B cell (primary cell): ENCODE measurements at regions not wholly inside any gene's neighbourhood (a gene's known extent, or its start where the extent isn't known, plus 50 kb on each side); places are given as distances from the start of the nearest gene placed in this dataset.
"Not testable (repeated sequence)": the region's sequence is repeated elsewhere in the genome, so short reads cannot be mapped to it uniquely, and the experiment has no call there.

ENCODE experiments used
- ATAC-seq: fragments of 200-7000 bp; cut with Tn5 transposase; one replicate; pipeline ENCODE4 v1.10.0; 2021; ENCODE audit warnings: low read depth, mild to moderate bottlenecking, moderate number of reproducible peaks, moderate library complexity
- CTCF ChIA-PET: fragments of 350-600 bp; sonication (Branson Sonifier 250); formaldehyde crosslinking; loops from one replicate; lab custom pipeline; 2021; ENCODE audit warnings: antibody characterized with exemption, inconsistent platforms; lab: Charles Lee
- POLR2A ChIA-PET: fragments of 350-600 bp; sonication (Branson Sonifier 250); formaldehyde crosslinking; loops from one replicate; lab custom pipeline; 2021; ENCODE audit warnings: antibody characterized with exemption; lab: Charles Lee
- DNase-seq: peaks from one replicate; pipeline ENCODE4 v3.0.0; 2013
- H2AFZ ChIP-seq: 2 replicates; pipeline ENCODE4 v1.6.1; 2012; ENCODE audit warnings: mild to moderate bottlenecking, low read depth, low read length; ENCODE audit not compliant: insufficient read depth, poor library complexity, severe bottlenecking
- H3K27ac ChIP-seq, 2 donors: 1 replicate in 1 of 2; 2 replicates in 1 of 2; pipeline ENCODE4 v1.5.1; 2012 to 2013; ENCODE audit warnings: low read length in 2 of 2, mild to moderate bottlenecking in 2 of 2, moderate library complexity in 1 of 2
- H3K27me3 ChIP-seq, 4 experiments: fragments of 200-600 bp in 1 of 4; sonication (generic) in 1 of 4; replicated peaks in 1 of 4; 1 replicate in 2 of 4; 2 replicates in 2 of 4; pipeline versions ENCODE4 v1.6.1 to v1.7.0; 2013 to 2016; ENCODE audit warnings: low read length in 3 of 4, mild to moderate bottlenecking in 2 of 4, mixed read lengths in 1 of 4, moderate library complexity in 1 of 4; ENCODE audit not compliant: insufficient read depth in 4 of 4, control insufficient read depth in 3 of 4; ENCODE audit errors: control extremely low read depth in 1 of 4
- H3K36me3 ChIP-seq, 2 experiments: replicated peaks in 1 of 2; 1 replicate in 1 of 2; 2 replicates in 1 of 2; pipeline versions ENCODE4 v1.6.1 to v1.7.1; 2013; ENCODE audit warnings: low read length in 1 of 2; ENCODE audit not compliant: insufficient read depth in 2 of 2, control insufficient read depth in 1 of 2; ENCODE audit errors: control extremely low read depth in 1 of 2, extremely low read depth in 1 of 2
- H3K4me1 ChIP-seq, 2 donors: fragments of 200-600 bp in 1 of 2; sonication (generic) in 1 of 2; 1 replicate in 1 of 2; 2 replicates in 1 of 2; pipeline versions ENCODE4 v1.5.1 to v1.6.1; 2013 to 2017; ENCODE audit warnings: low read length in 2 of 2; ENCODE audit not compliant: control insufficient read depth in 2 of 2, insufficient read depth in 2 of 2
- H3K4me2 ChIP-seq: replicated peaks from 2 replicates; pipeline ENCODE3; 2012; ENCODE audit warnings: mild to moderate bottlenecking, low read depth, low read length; ENCODE audit not compliant: poor library complexity, severe bottlenecking
- H3K4me3 ChIP-seq, 5 experiments: fragments of 200-600 bp in 1 of 5; sonication (generic) in 1 of 5; 1 replicate in 3 of 5; 2 replicates in 2 of 5; pipeline versions ENCODE4 v1.5.1 to v1.7.0; 2011 to 2016; ENCODE audit warnings: low read length in 4 of 5, mild to moderate bottlenecking in 4 of 5, low read depth in 2 of 5, control low read depth in 1 of 5, moderate library complexity in 1 of 5; ENCODE audit not compliant: insufficient read depth in 1 of 5; ENCODE audit errors: control extremely low read depth in 1 of 5, extremely low read depth in 1 of 5
- H3K79me2 ChIP-seq: fragments of 200-600 bp; sonication (generic); one replicate; pipeline ENCODE4 v1.6.0; 2016; ENCODE audit warnings: low read length; ENCODE audit not compliant: control insufficient read depth, insufficient read depth
- H3K9ac ChIP-seq: fragments of 200-600 bp; sonication (generic); 2 replicates; pipeline ENCODE4 v1.6.1; 2017; ENCODE audit warnings: mild to moderate bottlenecking, low read length, moderate library complexity
- H3K9me3 ChIP-seq, 3 donors: one replicate each; pipeline versions ENCODE4 v1.6.1 to v1.7.1; 2013; ENCODE audit warnings: low read length in 2 of 3; ENCODE audit not compliant: control insufficient read depth in 2 of 3, insufficient read depth in 1 of 3; ENCODE audit errors: control extremely low read depth in 1 of 3
- H4K20me1 ChIP-seq: 2 replicates; pipeline ENCODE4 v1.6.0; 2012; ENCODE audit warnings: mild to moderate bottlenecking, low read length; ENCODE audit not compliant: insufficient read depth, control insufficient read depth, poor library complexity, severe bottlenecking
- H3K27ac Mint-ChIP-seq: one replicate; pipeline ENCODE4 v1.8.0; 2021; ENCODE audit warnings: mixed read lengths
- H3K27me3 Mint-ChIP-seq: one replicate; pipeline ENCODE4 v1.8.0; 2021; ENCODE audit warnings: mixed read lengths
- H3K4me1 Mint-ChIP-seq: one replicate; pipeline ENCODE4 v1.8.0; 2021; ENCODE audit warnings: mixed read lengths
- H3K4me3 Mint-ChIP-seq: one replicate; pipeline ENCODE4 v1.8.0; 2021; ENCODE audit warnings: mixed read lengths
- H3K9me3 Mint-ChIP-seq: one replicate; pipeline ENCODE4 v1.8.0; 2022; ENCODE audit warnings: mixed read lengths; ENCODE audit not compliant: insufficient read depth
- EZH2 ChIP-seq: IDR thresholded peaks from 2 replicates; pipeline ENCODE4 v1.6.1; 2012; ENCODE audit warnings: borderline replicate concordance, low read depth, mild to moderate bottlenecking, moderate library complexity, low read length; ENCODE audit not compliant: insufficient read depth, poor library complexity, severe bottlenecking
- WGBS: methylation state at CpG from one replicate; pipeline ENCODE4 v1.1.5; 2013; ENCODE audit warnings: missing lambda C conversion rate; ENCODE audit not compliant: insufficient coverage; 5-methylcytosine and 5-hydroxymethylcytosine counted together
- intact Hi-C: fragments of 100-400 bp; cut with micrococcal nuclease; formaldehyde crosslinking; loops from one replicate; pipeline ENCODE4 v1.10.0; 2022
- TF ChIP-seq, protein P1 (sequence below): fragments of 200-600 bp; IDR thresholded peaks from one replicate; pipeline ENCODE4 v1.8.0; 2022; ENCODE audit warnings: antibody characterized with exemption, mild to moderate bottlenecking

DNA sequence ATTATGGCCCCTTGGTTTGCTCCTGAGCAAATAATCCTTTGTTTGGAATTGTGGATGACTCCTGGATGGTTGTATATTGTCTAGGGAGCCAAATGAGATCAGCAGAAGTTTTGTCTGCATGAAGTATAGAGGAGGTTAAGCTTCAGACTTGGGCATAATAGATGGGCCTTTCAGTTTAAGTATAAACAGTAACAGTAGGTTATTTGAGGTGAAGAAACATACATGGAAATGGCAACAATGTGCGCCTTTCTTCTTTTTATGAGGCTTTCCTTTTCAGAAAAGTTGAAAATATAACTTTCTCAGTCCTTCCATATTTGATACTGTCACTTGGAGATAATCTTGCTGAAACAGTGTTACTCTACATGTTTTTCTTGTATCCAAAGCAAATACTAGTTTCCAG, 63.7 kb upstream of the PPP1R12A start:
- Histone ChIP-seq H3K4me3 (no peak overlapping the region), H3K36me3 (no peaks in the 10 kb centered on the region), H3K27ac (no peak overlapping the region), H3K27me3 (no peaks in the 10 kb centered on the region), H3K4me1 (peaks cover 2 to 8% of the 10 kb centered on the region in 2 donors), H3K9me3 (no peaks in the 10 kb centered on the region), H3K4me2 (no peak overlapping the region), H3K9ac (no peak overlapping the region), H2AFZ (no peak overlapping the region), H4K20me1 (no peaks in the 10 kb centered on the region), H3K79me2 (no peaks in the 10 kb centered on the region)
- peaks cover 4% of the 10 kb centered on the region for H3K27me3 Mint-ChIP-seq
- intact Hi-C loops = no loop called here
- TF ChIP-seq EZH2 = no peak
- TF ChIP-seq, protein P1, sequence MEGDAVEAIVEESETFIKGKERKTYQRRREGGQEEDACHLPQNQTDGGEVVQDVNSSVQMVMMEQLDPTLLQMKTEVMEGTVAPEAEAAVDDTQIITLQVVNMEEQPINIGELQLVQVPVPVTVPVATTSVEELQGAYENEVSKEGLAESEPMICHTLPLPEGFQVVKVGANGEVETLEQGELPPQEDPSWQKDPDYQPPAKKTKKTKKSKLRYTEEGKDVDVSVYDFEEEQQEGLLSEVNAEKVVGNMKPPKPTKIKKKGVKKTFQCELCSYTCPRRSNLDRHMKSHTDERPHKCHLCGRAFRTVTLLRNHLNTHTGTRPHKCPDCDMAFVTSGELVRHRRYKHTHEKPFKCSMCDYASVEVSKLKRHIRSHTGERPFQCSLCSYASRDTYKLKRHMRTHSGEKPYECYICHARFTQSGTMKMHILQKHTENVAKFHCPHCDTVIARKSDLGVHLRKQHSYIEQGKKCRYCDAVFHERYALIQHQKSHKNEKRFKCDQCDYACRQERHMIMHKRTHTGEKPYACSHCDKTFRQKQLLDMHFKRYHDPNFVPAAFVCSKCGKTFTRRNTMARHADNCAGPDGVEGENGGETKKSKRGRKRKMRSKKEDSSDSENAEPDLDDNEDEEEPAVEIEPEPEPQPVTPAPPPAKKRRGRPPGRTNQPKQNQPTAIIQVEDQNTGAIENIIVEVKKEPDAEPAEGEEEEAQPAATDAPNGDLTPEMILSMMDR = no peak
- DNase-seq (no peak), ATAC-seq (no peak)
- peaks cover 8% of the 10 kb centered on the region for H3K4me1 Mint-ChIP-seq
- no CpG with 5 or more reads among the region's 1 CpG for WGBS
- no peak overlapping the region for H3K27ac Mint-ChIP-seq
- H3K9me3 Mint-ChIP-seq = no peaks in the 10 kb centered on the region
- H3K4me3 Mint-ChIP-seq = no peak overlapping the region
- ChIA-PET CTCF (no interaction called here), POLR2A (no interaction called here)

GRCh38 chr12:79997096-79997791, 62.3 kb upstream of the PPP1R12A start:
- POLR2A ChIA-PET = no interaction called here
- H3K27ac ChIP-seq = no peak overlapping the region
- H3K27me3 ChIP-seq = no peaks in the 10 kb centered on the region
- intact Hi-C loops = loop anchor here (2.0 kb wide), 1 partner anchor 22 kb away; no protein-coding TSS in a partner anchor
- H3K9me3 ChIP-seq = peaks cover 0 to 3% (median 0%) of the 10 kb centered on the region in 3 donors
- CTCF ChIA-PET = no interaction called here
- H3K9ac ChIP-seq = no peak overlapping the region
- H3K4me1 Mint-ChIP-seq = peaks cover 8% of the 10 kb centered on the region
- no peak overlapping the region for H3K27ac Mint-ChIP-seq
- H4K20me1 ChIP-seq = no peaks in the 10 kb centered on the region
- H3K79me2 ChIP-seq = no peaks in the 10 kb centered on the region
- H2AFZ ChIP-seq = no peak overlapping the region
- DNase-seq = peak; percentile 64
- H3K4me3 ChIP-seq = no peak overlapping the region
- no peaks in the 10 kb centered on the region for H3K36me3 ChIP-seq
- H3K27me3 Mint-ChIP-seq = peaks cover 4% of the 10 kb centered on the region
- ATAC-seq = peak; percentile 67
- peak overlapping the region; percentile 4 for H3K4me2 ChIP-seq
- no CpG with 5 or more reads among the region's 2 CpGs for WGBS
- H3K4me3 Mint-ChIP-seq = no peak overlapping the region
- TF ChIP-seq EZH2 = no peak
- TF ChIP-seq, protein P1 = no peak
- peaks cover 2 to 8% of the 10 kb centered on the region in 2 donors for H3K4me1 ChIP-seq
- H3K9me3 Mint-ChIP-seq = no peaks in the 10 kb centered on the region

DNA sequence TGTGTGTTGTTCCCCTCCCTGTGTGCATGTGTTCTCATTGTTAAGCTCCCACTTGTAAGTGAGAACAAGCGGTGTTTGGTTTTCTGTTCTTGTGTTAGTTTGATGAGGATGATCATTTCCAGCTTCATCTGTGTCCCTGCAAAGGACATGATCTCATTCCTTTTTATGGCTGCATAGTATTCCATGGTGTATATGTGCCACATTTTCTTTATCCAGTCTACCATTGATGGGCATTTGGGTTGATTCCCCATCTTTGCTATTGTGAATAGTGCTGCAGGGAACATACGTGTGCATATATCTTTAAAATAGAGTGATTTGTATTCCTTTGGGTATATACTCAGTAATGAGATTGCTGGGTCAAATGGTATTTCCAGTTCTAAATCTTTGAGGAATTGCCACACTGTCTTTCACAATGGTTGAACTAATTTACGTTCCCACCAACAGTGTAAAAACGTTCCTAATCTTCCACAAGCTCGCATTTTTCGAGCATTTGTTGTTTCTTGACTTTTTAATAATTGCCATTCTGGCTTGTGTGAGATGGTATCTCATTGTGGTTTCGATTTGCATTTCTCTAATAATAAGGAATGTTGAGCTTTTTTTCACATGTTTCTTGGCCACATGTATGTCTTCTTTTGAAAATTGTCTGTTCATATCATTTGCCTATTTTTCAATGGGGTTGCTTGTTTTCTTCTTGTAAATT, 60.6 kb upstream of the PPP1R12A start:
- CTCF ChIA-PET, H3K9me3 Mint-ChIP-seq: not testable (repeated sequence)

More for the DNA sequence above, 60.6 kb upstream of the PPP1R12A start:
- H3K27me3 Mint-ChIP-seq, H3K27ac Mint-ChIP-seq, H3K79me2 ChIP-seq, DNase-seq, POLR2A ChIA-PET, H3K4me2 ChIP-seq, H3K4me1 Mint-ChIP-seq, ATAC-seq, H3K27ac ChIP-seq, H3K4me3 ChIP-seq, H3K4me3 Mint-ChIP-seq, H3K9me3 ChIP-seq, H3K27me3 ChIP-seq, H3K9ac ChIP-seq, H4K20me1 ChIP-seq, H3K4me1 ChIP-seq, H2AFZ ChIP-seq, H3K36me3 ChIP-seq: not testable (repeated sequence)
- WGBS = 100% methylated on average over 3 of the region's 7 CpGs
- intact Hi-C loops = loop anchor here (2.0 kb wide), 1 partner anchor 21 kb away; no protein-coding TSS in a partner anchor
